GM12878 (cell line): ENCODE measurements at regions not wholly inside any gene's neighbourhood (a gene's known extent, or its start where the extent isn't known, plus 50 kb on each side); places are given as distances from the start of the nearest gene placed in this dataset.

ENCODE experiments used
- BHLHE40 ChIP-seq, 2 experiments: fragments of 450-650 bp in 1 of 2; IDR thresholded peaks; 2 replicates each; pipeline ENCODE4 v1.6.1; 2011 to 2017; ENCODE audit warnings: low read depth in 2 of 2, borderline replicate concordance in 1 of 2, improper control_type of control experiment in 1 of 2, low read length in 1 of 2, mild to moderate bottlenecking in 1 of 2
- CREM ChIP-seq: IDR thresholded peaks from 2 replicates; pipeline ENCODE4 v1.6.1; 2014; ENCODE audit warnings: antibody characterized with exemption, low read depth
- E2F4 ChIP-seq: IDR thresholded peaks from 2 replicates; pipeline ENCODE4 v1.6.1; 2012; ENCODE audit warnings: low read depth, low read length, improper control_type of control experiment
- MLLT1 ChIP-seq: fragments of 450-650 bp; IDR thresholded peaks from 2 replicates; pipeline ENCODE4 v1.6.1; 2016; ENCODE audit warnings: mild to moderate bottlenecking
- PBX3 ChIP-seq: IDR thresholded peaks from 2 replicates; pipeline ENCODE4 v1.6.1; 2011; ENCODE audit warnings: mild to moderate bottlenecking, low read depth, low read length, moderate library complexity; ENCODE audit not compliant: insufficient replicate concordance
- RAD51 ChIP-seq: fragments of 450-650 bp; IDR thresholded peaks from 2 replicates; pipeline ENCODE4 v1.6.1; 2016; ENCODE audit warnings: moderate library complexity, mild to moderate bottlenecking, inconsistent platforms
- SREBF1 ChIP-seq: IDR thresholded peaks from 2 replicates; pipeline ENCODE4 v1.6.1; 2012; ENCODE audit warnings: mild to moderate bottlenecking, low read length
- USF1 ChIP-seq: IDR thresholded peaks from 2 replicates; pipeline ENCODE4 v1.6.1; 2011; ENCODE audit warnings: borderline replicate concordance, low read depth, mild to moderate bottlenecking, moderate library complexity, mixed read lengths, low read length; ENCODE audit not compliant: insufficient read depth; ENCODE audit errors: extremely low read length
- ZNF592 ChIP-seq: fragments of 450-650 bp; IDR thresholded peaks from 2 replicates; pipeline ENCODE4 v1.6.1; 2017; ENCODE audit warnings: mild to moderate bottlenecking, moderate library complexity

- TF ChIP-seq ZNF592, result no peak
- no peak for TF ChIP-seq MLLT1
- no peak for TF ChIP-seq CREM
- TF ChIP-seq E2F4, result no peak
- TF ChIP-seq RAD51, result no peak
- TF ChIP-seq PBX3, result no peak
- TF ChIP-seq USF1, result no peak
- TF ChIP-seq SREBF1, result no peak
- TF ChIP-seq BHLHE40 (IDR thresholded peaks at IDR 0.05; ENCODE audit: borderline replicate concordance in 1 of 2, low read depth in 2 of 2, low read length in 1 of 2), result no peak
Measured at GRCh38 chrX:127317159-127317558, 497.6 kb downstream of the PRR32 start (continued).
